GM18520 (cell line): ENCODE measurements at regions not wholly inside any gene's neighbourhood (a gene's known extent, or its start where the extent isn't known, plus 50 kb on each side); places are given as distances from the start of the nearest gene placed in this dataset.
"Not testable (repeated sequence)": the region's sequence is repeated elsewhere in the genome, so short reads cannot be mapped to it uniquely, and the experiment has no call there.

Experiments
- ATAC-seq: cut with Tn5 transposase; IDR thresholded peaks from one replicate; pipeline ENCODE4 v1.9.1; 2021; ENCODE audit not compliant: unreplicated experiment

GRCh38 chr4:103318327-103318726 lies 120.2 kb upstream of the CENPE start:
- ATAC-seq: no peak

GRCh38 chr4:103308248-103308561 lies 110.1 kb upstream of the CENPE start:
- ATAC-seq: no peak

GRCh38 chr4:103307453-103308247 lies 109.5 kb upstream of the CENPE start:
- ATAC-seq: no peak

GRCh38 chr4:103306870-103307375 lies 108.8 kb upstream of the CENPE start:
- no peak for ATAC-seq

- no peak for ATAC-seq
These were observed 107.2 kb upstream of the CENPE start for GRCh38 chr4:103305355-103305754.

- ATAC-seq: no peak
These were observed 104.9 kb upstream of the CENPE start for GRCh38 chr4:103303011-103303410.

GRCh38 chr4:103292959-103293358 lies 94.8 kb upstream of the CENPE start:
- no peak for ATAC-seq

- ATAC-seq: no peak
These were observed 94.2 kb upstream of the CENPE start for GRCh38 chr4:103292373-103292772.

GRCh38 chr4:103289186-103289585 lies 91.0 kb upstream of the CENPE start:
- no peak for ATAC-seq

GRCh38 chr4:103272174-103272573 lies 74.0 kb upstream of the CENPE start:
- no peak for ATAC-seq

- no peak for ATAC-seq
These were observed 70.6 kb upstream of the CENPE start for GRCh38 chr4:103268746-103269145.

- no peak for ATAC-seq
These were observed 66.8 kb upstream of the CENPE start for GRCh38 chr4:103264905-103265304.

- ATAC-seq: not testable (repeated sequence)
These were observed 57.9 kb upstream of the CENPE start for GRCh38 chr4:103256068-103256467.
